VCaP (cell line): ENCODE measurements at regions not wholly inside any gene's neighbourhood (a gene's known extent, or its start where the extent isn't known, plus 50 kb on each side); places are given as distances from the start of the nearest gene placed in this dataset.

ENCODE experiments used
- H3K27ac ChIP-seq: fragments of 450-650 bp; 2 replicates; pipeline ENCODE4 v1.5.1; 2017
- CTCF ChIP-seq: fragments of 450-650 bp; conservative IDR thresholded peaks from 2 replicates; pipeline ENCODE4 v1.5.1; 2017; ENCODE audit warnings: mild to moderate bottlenecking, moderate library complexity

- no peak for TF ChIP-seq CTCF
These were observed 129.4 kb upstream of the TENT5D start for GRCh38 chrX:80290834-80291233.

GRCh38 chrX:80293354-80293753, 126.9 kb upstream of the TENT5D start:
- no peak overlapping the region for H3K27ac ChIP-seq
- TF ChIP-seq CTCF = no peak

More at GRCh38 chrX:80290834-80291233, 129.4 kb upstream of the TENT5D start:
- H3K27ac ChIP-seq = peak overlapping the region; percentile 23; the same call in 1 of the 2 replicates

- no peak overlapping the region for H3K27ac ChIP-seq
- no peak for TF ChIP-seq CTCF
These were observed 114.2 kb upstream of the TENT5D start for GRCh38 chrX:80306007-80306406.

- TF ChIP-seq CTCF = no peak
- H3K27ac ChIP-seq = no peak overlapping the region
These were observed 107.8 kb upstream of the TENT5D start for GRCh38 chrX:80312448-80312847.

GRCh38 chrX:80316526-80316925, 103.7 kb upstream of the TENT5D start:
- no peak for TF ChIP-seq CTCF
- H3K27ac ChIP-seq = no peak overlapping the region

GRCh38 chrX:80317646-80318045, 102.6 kb upstream of the TENT5D start:
- no peak for TF ChIP-seq CTCF
- no peak overlapping the region for H3K27ac ChIP-seq

GRCh38 chrX:80331285-80331684, 89.0 kb upstream of the TENT5D start:
- no peak for TF ChIP-seq CTCF
- H3K27ac ChIP-seq = no peak overlapping the region

GRCh38 chrX:80334583-80334982, 85.7 kb upstream of the TENT5D start:
- no peak overlapping the region for H3K27ac ChIP-seq
- no peak for TF ChIP-seq CTCF
